ENCODE measurements at regions not wholly inside any gene's neighbourhood (a gene's known extent, or its start where the extent isn't known, plus 50 kb on each side); places are given as distances from the start of the nearest gene placed in this dataset.

- no peak for DNase-seq
Measured at GRCh38 chr11:133719532-133720235, 125.6 kb downstream of the SPATA19 start.

GRCh38 chr11:133718831-133719230 is 126.5 kb downstream of the SPATA19 start:
- no peak for DNase-seq

- DNase-seq, result no peak
Measured at GRCh38 chr11:133718238-133718637, 127.1 kb downstream of the SPATA19 start.

DNA sequence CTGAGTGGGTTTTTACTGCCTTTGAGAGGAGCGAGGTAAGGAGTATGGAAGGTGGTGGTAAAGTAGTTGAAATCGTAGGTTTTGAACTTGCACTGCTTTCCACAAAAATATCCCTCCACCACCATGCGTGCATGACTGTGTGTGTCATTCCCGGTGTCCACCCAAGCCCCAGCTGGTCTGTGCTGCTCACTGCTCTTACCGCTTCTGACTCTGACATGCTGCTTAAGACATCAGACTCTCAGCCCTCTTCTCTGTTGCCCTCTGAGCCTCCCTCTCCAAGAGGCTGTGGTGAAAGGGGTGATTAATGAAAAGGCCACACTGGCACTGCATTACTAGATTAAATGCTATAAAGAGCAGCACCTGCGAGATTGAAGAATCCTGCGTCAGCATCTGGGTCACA is 128.7 kb downstream of the SPATA19 start:
- no peak for DNase-seq

DNA sequence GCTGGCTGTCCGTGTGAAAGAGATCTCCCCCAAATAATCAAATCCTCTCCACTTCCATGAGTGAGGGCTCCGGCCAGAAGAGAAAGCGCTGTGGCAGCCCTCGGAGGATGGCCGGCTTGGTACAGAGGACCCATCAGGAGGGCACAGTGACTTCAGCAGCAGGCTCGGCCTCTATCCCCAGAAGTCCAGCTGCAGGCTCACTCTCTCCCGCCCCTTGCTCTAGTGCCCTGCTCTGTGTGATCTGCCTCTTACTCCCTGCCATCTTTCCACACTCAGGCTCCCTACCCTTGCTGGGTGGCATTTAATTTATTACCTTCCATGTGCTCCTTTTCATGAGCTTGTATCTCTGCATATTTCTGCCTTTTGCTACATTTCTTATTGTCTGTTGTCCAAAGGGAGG is 129.7 kb downstream of the SPATA19 start:
- DNase-seq, result no peak

- DNase-seq, result no peak
Measured at GRCh38 chr11:133714471-133715375, 130.6 kb downstream of the SPATA19 start.

DNA sequence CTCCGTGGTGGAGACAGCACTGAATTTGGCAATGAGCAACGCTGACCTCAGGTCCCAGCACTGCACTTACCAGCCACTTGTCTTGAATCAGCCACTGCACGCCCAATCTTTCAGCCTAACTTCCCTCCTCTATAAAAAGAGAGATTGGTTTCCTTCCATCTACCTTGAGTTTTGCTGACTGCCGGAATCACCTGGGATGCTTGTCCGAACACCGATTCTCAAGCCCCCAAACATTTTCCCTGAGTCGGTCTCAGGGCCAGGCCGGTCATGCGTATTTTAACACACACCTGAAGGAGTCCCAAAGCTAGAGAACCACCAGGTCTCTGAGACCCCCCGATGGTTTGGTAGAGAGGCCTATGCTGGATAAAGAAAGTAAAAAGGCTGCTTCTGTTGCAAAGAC is 131.5 kb downstream of the SPATA19 start:
- no peak for DNase-seq

DNA sequence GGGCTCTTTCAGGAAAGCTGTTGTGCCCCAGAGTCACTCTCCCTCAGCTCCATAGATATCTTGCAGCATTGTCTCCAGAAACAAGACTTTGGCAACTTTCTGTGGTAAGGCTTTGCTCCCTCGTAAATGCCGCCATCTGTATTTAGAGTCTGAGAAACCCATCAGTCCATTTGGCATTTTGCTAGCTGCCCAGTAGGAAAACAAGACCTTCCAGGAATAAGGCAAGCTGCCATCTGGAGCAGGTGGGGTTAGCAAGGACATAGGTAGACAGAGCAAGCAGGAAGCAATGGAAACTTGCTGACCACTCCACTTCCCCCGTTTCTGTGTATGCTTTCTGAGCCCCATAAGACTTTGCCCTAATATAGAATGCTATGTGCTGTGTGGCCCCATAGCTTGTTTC is 131.9 kb downstream of the SPATA19 start:
- DNase-seq, result no peak

GRCh38 chr11:133712051-133712560 is 133.2 kb downstream of the SPATA19 start:
- no peak for DNase-seq

GRCh38 chr11:133711545-133711944 is 133.8 kb downstream of the SPATA19 start:
- no peak for DNase-seq

GRCh38 chr11:133710681-133711240 is 134.6 kb downstream of the SPATA19 start:
- no peak for DNase-seq

GRCh38 chr11:133710241-133710640 is 135.1 kb downstream of the SPATA19 start:
- DNase-seq, result no peak

DNA sequence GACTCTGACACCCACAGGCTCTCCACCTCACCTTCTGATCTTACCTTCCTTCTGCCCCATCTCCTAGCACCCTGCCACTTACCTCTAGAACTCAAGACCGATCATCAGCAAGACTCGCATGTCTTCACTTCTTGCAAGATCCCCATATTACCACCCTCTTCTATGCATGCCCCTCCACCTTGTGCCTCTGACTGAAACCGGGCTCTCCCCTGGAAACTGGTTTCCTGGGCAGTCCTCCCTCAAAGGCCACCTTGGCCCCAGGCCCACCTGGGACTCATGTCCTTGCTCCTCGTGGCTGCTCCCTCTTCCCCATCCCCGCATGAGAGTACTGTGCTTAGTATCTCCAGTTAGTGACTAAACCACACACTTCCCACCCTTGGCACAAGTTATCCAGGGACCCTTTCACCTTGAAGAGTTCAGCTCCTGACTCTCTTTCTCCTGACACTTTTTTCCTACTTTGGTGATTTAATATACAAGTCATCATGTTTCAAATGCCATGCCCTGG is 136.7 kb downstream of the SPATA19 start:
- no peak for DNase-seq

- no peak for DNase-seq
Measured at GRCh38 chr11:133706925-133707794, 138.2 kb downstream of the SPATA19 start.

DNA sequence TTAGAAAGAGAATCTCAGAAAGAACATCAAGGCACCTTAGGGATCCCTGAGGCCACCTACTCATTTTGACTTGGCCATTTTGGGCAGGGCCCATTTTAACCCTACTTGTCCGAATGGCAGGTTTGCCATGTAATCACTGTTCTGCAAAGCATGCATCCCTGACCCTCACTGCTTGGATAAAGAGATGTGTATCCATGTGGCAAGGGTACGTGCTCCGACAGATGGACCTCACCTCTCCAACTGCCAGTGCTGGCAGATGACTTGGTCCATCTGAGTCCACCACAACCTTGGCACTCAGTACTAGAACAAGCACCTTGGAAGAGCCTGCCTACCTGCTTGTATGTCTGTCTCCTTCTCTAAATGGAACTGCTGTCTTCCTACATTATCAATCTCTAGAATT is 139.4 kb downstream of the SPATA19 start:
- DNase-seq, result no peak

DNA sequence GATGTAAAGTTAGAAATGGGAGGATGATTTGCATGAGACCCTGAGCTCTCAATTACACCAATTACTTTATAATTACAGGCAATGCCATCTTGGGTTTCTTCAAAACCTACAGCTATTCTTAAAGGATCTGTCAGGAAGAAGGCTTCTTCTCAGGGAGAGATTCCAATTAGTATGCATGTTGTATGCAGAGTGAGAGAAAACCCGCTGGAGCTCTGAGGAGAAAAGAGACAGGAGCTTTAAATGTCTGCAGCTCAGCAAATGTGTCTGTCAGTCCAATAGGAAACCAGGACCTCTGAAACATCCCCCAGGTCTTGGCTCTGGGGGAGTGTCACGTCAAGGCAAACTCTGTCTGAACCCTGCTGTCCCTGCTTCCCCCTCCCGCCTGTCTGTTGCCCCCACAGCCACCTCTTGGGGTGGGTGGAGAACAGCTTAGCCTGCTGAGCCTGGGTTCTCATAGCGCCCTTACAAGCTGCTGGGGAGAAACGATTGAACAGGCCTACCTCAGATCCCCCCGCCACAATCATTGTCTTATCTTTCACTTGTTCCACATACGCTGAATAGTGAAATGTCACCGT is 140.2 kb downstream of the SPATA19 start:
- no peak for DNase-seq

GRCh38 chr11:133699071-133699470 is 146.2 kb downstream of the SPATA19 start:
- no peak for DNase-seq

GRCh38 chr11:133698654-133699053 is 146.7 kb downstream of the SPATA19 start:
- DNase-seq, result no peak

DNA sequence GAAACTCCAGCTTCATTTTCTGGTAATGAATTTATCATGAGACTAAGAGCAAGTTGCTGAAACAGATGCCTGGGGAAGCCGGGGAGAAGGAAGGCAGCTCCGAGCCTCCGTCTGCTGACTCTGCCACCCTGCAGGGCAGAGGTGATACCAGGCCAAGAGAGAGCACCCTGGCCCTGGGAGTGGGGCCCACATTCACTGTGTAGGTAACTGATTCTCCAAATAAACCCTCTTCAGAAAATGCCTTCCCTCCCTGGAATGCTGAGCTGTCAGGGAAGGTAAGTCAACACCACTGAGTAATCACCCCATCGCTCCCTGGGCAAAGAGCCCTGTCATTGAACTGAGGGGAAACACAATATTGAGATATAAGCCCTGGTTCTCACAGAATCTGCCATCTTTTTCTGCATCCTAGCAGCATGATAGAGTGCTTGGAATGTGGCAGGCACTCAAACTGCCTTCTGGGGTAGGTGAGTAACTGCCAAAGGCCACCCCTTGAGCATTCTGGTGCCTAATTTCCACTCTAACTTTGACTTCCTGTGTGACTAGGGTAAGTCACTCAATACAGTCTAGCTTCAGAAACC is 147.6 kb downstream of the SPATA19 start:
- DNase-seq, result no peak

- DNase-seq, result no peak
Measured at GRCh38 chr11:133697161-133697560, 148.2 kb downstream of the SPATA19 start.

DNA sequence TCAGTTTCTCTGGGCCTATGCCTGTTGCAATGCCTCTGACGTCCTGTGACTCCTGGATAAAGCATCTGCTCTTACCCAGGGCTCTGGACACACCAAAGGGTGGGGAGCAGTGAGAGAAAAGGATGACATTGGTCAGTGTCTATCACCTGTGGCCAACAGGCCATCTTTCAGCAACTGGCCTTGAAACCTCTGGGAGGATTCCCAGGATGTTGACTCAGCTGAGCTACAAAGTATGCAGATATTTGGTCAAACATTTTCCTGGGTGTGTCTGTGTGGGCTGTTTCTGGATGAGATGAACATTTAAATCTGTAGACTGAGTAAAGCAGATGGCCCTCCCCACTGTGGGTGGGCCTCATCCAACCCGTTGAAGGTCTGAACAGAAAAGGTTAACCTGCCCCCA is 149.9 kb downstream of the SPATA19 start:
- no peak for DNase-seq

- DNase-seq, result no peak
Measured at GRCh38 chr11:133694701-133695100, 150.6 kb downstream of the SPATA19 start.
